NCI-H2081 treated with DMSO at 0.1 percent for 48 hours (cell line): ENCODE measurements at regions not wholly inside any gene's neighbourhood (a gene's known extent, or its start where the extent isn't known, plus 50 kb on each side); places are given as distances from the start of the nearest gene placed in this dataset.
"Not testable (repeated sequence)": the region's sequence is repeated elsewhere in the genome, so short reads cannot be mapped to it uniquely, and the experiment has no call there.

ENCODE experiments used
- DNase-seq: peaks from one replicate; lab custom pipeline; 2025; lab: John Stamatoyannopoulos, UW

- no peak for DNase-seq
These were observed 315.4 kb upstream of the CDYL start for GRCh38 chr6:4460586-4461475.

DNA sequence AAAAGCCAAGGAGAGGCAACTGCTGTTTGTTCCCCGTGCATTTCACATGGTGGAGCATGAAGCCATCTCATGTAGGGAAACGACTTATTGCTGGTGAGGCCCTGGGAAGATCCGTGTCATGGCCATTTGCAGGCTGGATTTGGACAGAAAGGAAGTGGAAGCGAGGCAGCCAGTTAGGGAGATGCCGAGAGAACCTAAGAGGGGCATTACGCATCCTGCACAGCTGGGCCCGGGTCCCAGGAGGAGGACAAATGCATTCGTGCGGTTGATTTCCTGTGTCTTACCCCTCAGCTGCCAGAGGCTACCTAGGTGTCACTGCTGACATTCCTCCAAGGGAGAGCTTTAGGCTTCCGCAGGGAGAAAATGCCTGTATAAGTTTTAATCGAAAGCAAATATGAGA is 316.2 kb upstream of the CDYL start:
- no peak for DNase-seq

DNA sequence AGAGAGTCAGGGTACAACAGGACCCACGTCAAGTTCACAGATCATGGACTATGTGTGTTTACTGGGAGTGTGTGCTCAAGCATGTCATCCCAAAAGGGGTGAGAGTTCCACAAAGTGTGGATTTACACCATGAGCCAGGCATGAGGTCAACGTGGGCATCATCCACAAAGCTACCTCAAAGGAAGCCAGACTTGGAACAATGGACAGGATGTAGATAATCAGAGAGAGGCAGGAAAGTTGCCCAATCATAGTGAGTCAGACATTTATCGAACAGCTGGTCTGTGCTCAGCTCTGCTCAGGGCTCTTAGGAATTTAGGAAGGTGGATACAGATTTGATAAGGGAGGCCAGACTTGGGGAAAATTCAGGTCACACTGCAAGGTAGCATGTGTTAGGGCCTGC is 317.2 kb upstream of the CDYL start:
- no peak for DNase-seq

DNA sequence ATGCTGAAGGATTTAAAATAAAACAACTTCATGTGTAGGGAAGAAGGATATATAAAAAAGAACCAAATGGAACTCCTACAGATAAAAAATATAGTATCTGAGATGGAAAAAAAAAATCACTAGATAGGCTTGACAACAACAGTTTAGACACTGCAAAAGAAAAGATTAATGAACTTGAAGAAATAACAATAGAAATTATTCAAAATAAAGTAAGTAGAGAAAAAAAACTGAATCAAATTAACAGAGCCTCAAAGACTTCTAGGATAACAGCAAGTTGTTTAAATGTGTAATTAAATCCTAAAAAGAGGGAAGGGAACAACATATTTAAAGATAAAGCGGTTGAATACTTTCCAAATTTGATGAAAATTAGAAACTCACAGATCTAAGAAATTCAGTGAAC is 316.3 kb upstream of the ECI2 start:
- no peak for DNase-seq

DNA sequence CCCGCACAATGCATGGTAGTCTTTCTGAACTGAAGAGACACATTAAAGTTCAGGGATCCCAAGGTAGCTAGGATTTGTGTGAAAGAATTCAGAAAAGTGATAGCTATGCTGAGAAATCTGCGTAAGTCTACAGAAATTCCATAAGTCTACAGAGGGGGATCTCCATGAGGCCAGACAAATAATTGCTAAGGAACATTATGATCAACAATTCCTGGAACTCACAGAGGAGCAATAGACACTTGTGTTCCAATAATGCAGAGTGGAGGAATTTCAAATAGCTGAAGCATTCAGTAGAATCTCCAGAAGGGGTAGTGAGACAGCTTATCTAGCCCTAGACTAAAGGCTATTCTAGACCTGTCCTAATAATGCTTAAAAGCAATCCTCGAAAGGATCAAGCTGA is 315.7 kb upstream of the ECI2 start:
- DNase-seq = no peak

DNA sequence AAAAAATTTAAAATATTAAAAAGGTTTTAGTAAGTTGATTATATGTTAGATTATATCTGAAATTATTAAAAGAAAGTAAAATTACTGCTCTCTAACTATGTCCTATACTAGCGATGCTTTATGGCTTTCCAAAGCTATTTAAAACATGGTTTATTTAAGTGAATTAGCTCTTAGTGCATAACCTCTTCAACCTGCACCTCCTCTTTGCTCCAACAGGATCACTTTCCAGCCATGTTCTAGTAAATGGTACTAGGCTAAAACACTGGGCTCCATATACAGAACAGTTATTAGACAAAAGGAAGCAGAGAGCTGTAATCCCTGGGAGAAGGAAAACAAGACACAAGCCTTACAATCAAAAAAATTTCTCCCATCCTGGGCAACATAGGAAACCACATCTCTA is 314.9 kb upstream of the ECI2 start:
- DNase-seq = no peak

DNA sequence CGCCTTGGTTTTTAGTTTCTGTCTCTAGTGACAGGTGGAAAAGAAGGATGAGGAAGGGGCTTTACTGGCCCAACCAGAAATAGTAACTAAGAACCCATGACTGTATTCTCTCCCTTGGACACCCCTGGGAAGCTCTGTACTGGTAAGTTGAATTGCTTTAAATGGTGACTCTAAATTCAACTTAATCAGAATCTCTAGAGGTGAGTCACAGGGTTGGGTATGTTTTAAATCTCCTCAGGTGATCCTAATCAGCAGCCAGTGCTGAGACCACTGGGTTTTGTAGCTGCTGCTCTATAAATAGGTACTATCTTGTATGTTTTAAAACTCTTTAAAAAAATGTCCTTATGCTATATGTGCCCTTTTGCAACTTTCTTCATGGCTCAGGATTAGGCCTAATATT is 314.0 kb upstream of the ECI2 start:
- DNase-seq = no peak

- DNase-seq = no peak
These were observed 313.5 kb upstream of the ECI2 start for GRCh38 chr6:4448841-4449240.

DNA sequence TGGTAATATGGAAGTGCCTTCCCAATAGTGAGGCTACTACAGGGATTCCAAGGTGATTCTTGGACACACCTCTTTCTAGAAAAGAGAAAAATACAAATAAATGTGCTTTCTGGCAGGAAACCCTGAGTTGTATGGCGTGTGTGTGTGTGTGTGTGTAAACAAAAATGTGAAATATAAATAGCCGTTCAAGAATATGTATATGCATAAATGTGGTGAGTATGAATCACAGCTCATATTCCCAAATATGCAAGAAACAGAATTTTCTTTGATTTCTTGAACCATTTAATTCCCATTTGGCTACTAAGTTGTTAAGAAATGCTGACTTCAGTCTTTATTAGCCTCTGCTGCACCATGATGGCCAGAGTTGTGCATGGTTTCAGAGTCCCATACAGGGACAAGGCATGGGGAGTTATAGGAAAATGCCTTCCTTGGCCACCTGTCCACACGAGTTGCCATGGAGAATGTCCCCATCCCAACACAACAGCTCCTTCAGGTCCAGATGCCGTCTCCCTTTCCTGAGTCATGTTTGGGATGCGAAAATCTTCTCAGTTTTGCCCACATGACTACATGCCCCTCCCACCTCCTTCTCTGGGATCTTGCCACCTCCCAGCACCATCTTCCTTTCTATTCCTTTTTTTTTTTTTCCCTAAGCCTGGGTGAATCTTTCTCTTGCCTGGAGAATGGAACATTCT is 312.4 kb upstream of the ECI2 start:
- no peak for DNase-seq

DNA sequence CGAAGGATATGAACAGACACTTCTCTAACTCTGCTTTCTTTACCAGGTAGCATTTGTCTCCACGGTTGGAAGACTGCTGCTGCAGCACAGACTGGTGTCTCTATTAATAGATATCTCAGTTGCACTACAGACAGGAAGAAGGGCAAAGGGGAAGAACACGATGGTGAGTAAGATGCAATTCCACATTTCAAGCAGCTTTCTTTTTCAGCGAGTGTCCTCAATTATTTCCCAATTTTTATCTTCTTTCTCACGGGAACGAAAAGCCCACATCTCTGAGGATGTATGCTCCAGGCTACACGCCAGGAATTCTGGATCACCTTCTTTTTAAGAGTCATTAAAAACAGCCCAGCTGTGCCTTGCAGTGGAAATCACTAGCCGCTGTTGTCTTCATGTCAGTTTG is 311.6 kb upstream of the ECI2 start:
- no peak for DNase-seq

DNA sequence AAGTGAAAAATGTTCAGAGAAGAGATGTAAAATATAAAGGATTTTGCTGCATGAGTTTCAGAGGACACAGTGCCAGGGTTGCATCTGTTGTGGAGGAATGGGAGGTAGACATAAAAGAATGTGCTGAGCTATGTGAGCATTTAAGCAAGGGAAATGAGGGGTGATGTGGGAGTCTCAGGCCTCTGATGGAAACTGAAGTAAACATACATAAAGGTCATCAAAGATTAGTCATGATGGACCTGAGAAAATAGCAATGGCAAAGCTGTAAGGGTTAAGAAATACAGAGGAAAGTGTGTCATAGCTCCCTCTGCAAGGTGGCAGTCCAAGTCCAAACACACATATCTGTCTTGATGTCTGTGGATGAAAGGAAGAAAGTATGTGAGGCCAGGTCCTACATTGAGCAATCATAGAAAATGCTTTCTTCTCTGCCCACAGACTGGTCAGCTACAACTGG is 306.6 kb upstream of the ECI2 start:
- DNase-seq = no peak

- no peak for DNase-seq
These were observed 303.8 kb upstream of the ECI2 start for GRCh38 chr6:4439159-4439558.

GRCh38 chr6:4437342-4437741 is 302.0 kb upstream of the ECI2 start:
- no peak for DNase-seq

DNA sequence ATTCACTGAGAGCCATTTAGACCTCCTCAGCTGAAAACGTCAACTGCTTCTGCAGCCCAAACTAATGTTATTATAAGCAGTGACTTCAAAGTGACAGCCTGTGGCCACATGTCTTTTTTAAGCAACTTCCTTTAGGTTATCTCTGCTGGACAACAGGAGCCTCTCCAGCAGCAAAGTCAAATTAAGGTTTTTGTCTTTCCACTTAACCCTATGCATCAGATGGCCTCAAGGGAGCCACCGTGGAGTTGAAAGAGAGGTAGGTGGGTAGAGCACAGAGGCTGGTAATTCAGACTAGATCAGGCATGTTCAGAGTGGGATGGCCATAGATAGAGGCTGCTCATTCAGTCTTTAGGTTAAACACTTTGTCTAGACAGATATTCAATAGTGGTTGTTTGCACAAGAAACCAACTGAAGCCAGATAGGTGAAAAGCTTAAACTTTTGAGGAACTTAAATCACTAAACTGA is 300.6 kb upstream of the ECI2 start:
- no peak for DNase-seq

DNA sequence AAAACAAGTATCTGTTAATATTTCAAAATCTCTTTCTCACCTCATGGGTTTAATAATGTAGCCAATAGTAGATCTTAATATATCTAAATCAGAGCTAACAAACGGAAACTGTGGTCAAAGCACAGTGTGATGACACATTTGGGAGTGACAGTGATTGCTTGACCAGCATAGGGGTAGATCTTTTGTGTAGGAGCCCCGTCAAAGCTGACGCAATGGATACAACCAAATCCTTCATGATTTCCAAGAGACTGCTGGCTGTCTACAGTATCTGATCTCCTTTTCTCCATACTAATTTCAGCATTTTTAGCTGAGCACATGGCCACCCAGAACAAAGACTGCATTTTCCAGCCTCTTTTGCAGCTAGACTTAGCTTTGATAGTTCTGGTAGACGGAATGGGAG is 299.3 kb upstream of the ECI2 start:
- DNase-seq = no peak

GRCh38 chr6:4433199-4433598 is 297.8 kb upstream of the ECI2 start:
- no peak for DNase-seq

DNA sequence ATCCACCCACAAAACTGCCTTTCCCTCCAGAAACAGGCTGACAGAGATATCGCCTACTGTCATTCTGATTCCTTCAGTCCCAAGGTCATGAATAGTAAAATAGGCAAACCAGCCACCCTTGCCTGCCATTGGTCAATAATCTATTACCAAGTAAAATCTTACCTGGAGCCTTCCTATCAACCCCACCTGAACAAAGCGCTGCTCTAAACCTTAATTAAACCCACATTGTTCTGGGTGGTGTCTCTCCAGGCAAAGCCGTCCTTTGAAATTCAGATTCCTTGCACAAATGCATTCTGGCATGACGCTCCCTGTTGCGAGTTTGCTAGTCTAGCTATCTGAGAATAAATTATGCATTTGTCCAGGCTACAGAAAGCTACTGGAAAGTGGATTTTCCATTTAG is 291.6 kb upstream of the ECI2 start:
- DNase-seq = no peak

DNA sequence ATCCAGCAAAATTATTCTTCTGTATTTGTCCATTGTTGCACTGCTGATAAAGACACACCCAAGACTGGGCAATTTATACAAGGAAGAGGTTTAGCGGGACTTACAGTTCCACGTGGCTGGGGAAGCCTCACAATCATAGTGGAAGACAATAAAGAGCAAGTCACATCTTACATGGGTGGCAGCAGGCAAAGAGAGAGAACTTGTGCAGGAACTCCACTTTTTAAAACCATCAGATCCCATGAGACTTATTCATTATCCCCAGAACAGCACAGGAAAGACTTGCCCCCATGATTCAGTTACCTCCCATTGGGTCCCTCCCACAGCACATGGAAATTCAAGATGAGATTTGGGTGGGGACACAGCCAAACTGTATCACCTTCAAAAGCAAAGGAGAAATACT is 286.5 kb upstream of the ECI2 start:
- no peak for DNase-seq

- no peak for DNase-seq
These were observed 284.9 kb upstream of the ECI2 start for GRCh38 chr6:4420160-4420865.

- DNase-seq = no peak
These were observed 280.2 kb upstream of the ECI2 start for GRCh38 chr6:4415549-4415948.

- DNase-seq = not testable (repeated sequence)
These were observed 278.7 kb upstream of the ECI2 start for GRCh38 chr6:4414078-4414477.

DNA sequence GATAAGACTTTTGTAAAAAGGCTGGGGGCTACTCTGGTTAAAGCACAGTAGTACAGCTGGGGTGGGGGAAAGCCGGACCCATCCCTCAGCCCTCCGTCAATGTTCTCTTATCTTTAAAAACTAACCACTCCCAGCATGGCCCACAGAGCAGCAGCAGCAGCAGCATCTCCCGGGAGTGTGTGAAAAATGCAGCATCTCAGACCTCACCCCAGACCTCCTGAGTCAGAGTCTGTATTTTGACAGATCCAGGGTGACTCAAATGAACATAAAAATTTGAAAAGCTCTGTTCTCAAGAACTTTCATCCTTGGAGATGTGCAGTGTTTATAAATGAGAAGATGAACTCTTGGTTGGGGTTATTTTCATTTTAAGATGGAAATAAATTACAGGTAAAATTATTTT is 277.7 kb upstream of the ECI2 start:
- no peak for DNase-seq

- no peak for DNase-seq
These were observed 277.1 kb upstream of the ECI2 start for GRCh38 chr6:4412488-4412887.
